Activated CD8-positive, alpha-beta memory T cell treated with anti-CD3 and anti-CD28 coated beads for 48 hours (primary cell): ENCODE measurements at regions not wholly inside any gene's neighbourhood (a gene's known extent, or its start where the extent isn't known, plus 50 kb on each side); places are given as distances from the start of the nearest gene placed in this dataset.
"Not testable (repeated sequence)": the region's sequence is repeated elsewhere in the genome, so short reads cannot be mapped to it uniquely, and the experiment has no call there.

ENCODE experiments used
- DNase-seq, 3 experiments: peaks; one replicate each; pipeline ENCODE4 v3.0.0-alpha.2; 2020; ENCODE audit warnings: low read depth in 2 of 3, low spot score in 2 of 3

DNA sequence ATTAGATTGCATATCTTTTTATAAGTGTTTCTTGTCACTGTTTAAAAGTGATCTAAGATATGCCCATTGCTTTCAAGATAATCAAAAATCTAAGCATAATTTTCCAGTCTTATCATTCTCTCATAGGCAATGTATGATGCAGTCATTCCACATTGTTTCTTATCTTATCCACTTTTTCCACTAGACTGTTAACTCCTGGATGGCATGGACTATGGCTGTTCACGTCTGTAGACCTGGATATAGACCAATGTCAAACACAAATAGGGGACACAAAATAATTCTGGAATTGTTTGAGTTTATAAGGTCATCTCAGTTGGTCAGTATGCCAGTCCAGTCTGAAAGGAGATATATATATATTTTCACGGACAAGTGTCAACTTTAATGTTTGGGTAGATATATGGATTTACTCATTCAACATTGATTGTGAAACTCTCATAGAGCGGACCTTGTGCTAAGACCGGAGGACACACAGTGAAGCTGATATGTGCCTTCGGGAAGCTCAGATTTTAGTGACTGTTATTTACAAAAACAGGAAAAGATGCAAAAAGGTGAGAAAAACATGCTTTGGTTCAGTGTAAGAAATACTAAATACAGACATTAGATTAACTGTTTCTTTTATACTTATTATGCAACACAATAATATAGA, 689.4 kb upstream of the SLC8A1 start:
- no peak for DNase-seq

DNA sequence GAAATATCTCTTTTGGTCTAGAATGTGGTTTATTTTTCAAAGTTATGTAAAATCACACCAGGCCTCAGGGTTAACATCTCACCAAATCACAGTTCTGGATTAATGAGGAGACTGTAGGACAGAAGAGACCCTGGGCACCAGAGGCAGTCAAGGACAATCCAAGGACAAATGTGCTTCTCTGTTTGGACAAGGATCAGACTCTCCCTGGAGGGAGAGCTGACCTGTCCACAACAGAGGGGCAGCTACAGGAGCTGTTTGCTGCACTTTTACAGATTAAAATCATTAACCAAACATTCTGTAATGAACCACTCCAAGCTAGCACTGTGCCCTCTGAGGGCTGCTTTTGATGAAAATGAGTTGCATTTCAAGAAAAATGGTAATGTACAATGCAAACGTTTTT, 690.6 kb upstream of the SLC8A1 start:
- DNase-seq, result no peak

DNA sequence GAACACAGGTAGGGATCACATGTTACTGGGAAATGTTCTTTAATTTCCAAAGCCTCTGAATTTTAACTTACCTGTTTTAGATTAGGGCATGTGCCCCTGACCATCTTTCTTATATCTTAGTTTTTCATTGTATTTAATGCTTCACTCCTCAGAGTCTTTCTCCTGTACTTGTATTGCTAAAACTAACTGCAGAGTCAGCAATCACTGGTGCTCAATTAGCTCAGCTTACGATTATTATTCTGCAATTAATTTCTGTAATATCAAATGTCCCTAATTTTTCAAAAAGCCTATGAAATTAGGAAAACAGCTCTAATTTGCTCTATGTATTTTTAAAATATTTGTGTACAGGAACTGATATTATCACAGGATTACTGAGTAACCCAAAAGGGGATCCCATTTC, 693.2 kb upstream of the SLC8A1 start:
- no peak for DNase-seq

DNA sequence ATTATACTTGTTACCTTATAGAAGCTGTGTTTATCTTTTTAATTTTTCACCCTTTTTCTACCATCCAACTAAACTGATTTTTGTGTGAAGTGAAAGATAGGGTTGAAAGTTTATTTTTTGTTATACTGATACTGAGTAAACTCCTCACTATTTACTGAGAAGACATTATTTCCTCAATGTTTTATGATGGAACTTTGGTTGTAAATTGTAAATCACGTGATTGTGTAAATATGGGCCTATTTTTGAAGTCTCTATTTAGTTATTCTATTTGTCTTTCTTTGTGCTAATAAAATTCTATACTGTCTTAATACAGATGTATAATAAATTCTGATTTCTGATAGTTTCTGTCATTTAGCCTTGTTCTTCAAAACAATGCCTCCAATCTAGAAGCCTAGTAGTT, 697.2 kb upstream of the SLC8A1 start:
- DNase-seq, result no peak

DNA sequence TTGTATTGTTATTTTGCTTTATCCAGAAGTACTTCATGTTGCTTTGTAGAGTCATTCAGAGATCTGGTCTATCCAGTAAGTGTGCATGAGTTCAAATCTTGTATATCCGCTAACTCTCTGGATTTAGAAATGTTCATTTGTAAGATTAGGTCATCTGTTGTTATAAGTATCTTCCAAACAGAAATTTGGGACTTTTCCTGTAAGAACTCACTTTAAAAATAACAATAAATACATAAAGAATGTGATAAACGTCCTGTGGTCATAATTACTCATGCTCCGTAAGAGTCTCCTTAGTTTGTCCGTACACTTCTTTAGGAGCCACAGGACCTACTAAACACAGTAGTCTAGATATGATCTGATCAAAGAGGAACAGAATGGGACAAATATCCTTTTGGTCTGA, 699.9 kb upstream of the SLC8A1 start:
- DNase-seq, result no peak

DNA sequence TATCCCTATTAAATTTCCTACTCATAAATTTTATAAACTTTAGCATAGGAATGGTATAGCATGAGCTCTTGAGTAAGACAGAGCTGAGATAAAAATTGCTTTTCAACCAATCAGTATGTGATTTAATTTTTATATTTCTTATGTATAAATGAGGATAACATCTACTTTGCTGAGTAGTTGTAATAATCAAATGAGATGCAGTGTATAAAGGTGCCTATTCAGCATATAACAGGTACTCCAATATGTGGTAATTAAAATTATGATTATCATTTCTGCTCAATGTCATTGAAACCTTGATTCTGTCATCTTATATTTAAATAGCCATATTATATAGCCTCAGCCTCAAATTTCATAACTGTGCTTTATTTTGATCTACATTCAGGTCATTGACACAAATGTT, 700.4 kb upstream of the SLC8A1 start:
- no peak for DNase-seq

DNA sequence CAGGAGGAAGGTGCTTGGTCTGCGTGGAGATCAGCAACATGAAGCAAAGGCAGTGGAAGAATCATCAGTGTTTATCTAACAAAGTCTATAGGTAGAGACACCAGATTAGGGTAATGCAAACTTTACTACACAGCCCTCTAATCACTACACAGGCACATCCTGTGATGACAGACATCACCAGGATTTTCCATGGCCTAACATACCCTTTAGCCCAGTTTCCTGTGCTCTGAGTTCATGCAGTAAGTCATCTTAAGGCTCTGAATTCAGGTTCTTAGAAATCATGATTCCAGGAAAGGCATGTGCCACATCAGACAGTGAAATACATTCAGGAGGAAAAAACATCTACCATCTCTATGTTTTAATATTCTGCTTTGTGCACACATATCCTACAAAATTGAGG, 708.5 kb upstream of the SLC8A1 start:
- DNase-seq, result no peak

DNA sequence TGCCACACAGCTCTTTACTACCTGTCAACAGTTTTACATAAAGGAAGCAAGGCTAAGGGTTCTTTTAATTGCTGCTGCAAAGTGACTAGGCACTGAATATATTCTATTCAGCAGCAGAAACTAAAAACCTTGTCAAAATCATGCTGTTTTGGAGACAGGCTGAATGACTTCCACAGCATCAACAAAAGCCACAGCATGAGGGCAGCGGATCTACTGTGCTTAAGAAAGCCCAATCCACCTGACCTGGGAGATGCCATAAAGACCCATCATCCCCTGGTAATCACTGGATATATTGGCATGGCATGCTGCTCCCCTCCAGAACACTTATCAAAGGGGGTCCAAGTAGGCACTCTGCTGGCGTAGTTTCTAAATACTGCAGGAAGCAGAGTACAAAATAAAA, 715.1 kb upstream of the SLC8A1 start:
- DNase-seq, result no peak

DNA sequence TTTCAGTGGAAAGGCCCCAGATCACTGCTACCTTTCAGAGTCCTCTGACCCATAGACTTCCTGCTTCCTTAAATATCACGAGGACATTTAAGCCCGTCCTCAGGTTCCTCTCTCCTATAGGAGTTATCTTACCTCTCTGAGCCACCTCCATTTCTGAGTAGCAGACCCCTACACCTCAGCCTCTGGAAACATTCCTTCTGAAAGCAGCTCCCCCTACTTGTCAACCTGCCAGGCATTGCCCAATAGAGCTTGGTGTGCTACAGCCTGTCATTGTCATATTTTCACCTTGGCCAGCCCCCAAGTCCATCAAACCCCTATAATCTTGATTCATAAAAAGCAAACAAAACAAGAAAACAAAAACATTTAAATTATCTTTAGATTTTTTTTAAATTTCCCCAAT, 717.9 kb upstream of the SLC8A1 start:
- no peak for DNase-seq

DNA sequence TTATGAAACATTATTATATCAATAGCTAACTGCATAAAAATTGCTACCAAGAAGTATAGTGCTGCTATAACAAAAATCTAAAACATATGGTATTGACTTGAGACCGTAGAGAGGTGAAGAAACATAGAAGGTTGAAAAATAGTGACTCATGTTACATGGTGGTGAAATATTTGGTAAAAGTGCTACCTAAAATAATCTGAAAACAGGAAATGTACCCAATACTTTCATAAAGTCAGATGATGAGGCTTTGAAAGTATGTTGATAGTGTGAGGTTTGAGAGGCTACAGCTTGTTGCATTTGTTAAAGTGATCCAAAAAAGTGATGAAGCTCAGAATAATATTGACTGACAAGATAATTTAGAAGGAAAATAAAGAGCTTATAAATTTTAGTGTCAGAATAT, 718.7 kb upstream of the SLC8A1 start:
- DNase-seq, result no peak

DNA sequence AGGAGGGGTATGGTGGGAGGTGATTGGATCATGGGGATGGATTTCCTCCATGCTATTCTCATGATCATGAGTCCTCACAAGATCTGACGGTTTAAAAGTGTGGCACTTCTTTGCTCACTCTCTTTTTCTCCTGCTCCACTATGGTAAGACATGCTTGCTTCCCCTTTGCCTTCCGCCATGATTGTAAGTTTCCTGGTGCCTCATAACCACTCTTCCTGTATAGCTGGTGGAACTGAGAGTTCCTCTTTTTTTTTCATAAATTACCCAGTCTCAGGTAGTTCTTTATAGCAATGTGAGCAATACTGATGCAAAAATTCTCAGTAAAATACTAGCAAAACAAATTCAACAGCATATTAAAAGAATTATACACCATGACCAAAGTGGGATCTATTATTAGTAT, 728.5 kb upstream of the SLC8A1 start:
- DNase-seq, result no peak

DNA sequence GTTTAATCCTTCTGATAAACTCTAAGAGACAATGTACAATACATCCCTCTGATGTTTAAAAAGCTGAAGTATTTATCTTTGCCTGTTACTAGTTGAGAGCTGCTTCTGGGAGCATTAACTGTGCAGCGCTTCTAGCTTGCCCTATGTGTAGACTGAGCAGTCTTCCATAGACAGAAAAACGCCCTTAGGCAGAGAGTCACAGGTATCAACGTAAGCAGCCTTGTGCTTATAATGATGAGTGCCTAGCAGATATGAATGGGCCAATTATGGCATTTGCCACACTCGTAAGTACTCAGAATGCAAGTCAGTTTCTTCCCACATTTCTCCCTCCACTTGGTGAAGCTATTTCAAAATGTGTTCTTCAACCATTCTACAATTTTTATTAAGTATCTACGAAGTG, 731.1 kb upstream of the SLC8A1 start:
- DNase-seq, result no peak

DNA sequence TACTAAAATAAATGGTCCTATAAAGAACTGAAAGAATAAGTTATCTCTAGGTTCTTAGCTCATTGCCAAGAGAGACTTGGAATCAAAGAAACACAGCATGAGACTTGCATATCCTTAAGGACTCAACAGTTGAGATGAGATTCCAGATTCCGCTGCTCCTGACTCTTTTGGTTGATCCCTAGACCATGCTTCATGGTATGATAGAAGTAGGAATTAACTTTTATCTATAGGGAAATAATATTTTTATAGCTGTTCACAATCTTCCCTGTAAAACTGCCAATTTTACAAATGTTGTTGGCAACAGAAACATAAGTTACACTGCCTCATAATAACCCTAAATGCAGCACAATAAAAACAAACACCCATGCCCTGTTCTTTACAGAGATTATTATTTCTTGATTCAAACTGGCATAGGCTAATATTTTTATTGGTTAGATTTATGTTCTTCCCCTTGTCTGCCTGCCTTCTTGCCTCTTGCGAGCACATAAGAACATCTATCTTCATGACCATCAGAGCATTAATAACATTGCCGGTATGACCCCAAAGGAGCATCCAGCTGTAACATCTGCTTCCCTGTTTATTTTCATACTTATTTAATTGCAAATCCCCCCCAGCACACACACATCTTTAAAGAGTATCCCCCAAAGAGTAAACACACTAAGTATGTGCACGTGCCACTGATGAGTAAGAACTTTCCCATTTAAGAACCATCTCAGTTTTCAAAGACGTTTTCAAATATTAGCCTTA, 735.7 kb upstream of the SLC8A1 start:
- no peak for DNase-seq

DNA sequence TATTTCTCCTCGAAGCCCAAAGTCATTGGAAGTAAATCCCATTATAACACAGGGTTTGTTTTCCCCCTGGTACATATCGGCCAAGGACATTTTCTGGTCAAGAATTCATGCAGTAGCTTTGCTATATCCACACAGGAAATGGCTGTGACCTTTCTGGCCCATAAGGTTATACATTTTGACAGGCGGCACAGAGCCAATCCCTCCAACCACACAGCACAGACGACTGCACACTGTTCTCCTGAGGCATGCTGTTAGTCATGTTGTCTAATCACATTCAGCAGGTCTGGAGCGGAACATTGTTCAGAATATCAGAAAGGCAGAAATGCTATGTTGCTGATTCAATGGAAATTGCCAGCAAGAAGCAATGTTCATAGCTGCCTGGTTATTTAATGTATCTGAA, 742.3 kb upstream of the SLC8A1 start:
- DNase-seq, result no peak

DNA sequence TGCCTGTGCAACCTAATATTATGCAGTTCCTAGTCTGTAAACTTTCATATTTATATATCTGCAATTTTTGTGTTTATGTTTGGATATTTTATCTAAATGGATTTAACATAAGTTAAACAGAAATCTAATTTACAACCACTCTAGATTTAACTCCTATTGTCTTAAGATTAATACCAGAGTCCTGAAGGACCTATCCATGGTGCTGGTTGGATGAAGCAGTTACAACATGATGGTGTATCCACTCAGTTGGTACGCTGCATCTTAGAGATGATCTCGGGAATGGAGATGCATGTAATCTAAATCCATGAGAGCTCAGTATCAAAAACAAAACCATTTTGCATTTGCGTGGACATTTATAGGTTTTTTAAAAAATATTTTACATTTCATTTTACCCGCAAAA, 745.9 kb upstream of the SLC8A1 start:
- DNase-seq, result no peak

DNA sequence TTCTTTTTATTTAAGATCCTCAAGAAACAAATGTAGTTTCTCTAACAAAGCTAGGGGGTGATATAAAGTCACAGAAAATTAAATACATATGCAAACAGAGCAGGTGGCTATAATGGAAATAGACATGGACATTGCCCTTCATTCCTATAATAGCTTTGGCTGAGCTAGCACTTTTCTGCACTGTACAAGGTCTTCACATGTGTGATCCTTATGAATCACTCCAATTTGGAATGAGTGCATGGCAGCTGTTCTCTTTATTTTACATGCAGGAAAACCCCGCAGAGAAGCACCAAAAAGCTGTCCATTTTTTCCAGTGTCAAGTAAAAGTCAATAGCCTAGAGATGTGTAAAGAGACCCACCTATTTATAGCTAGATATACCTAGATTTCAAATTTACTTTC, 747.4 kb upstream of the SLC8A1 start:
- no peak for DNase-seq

DNA sequence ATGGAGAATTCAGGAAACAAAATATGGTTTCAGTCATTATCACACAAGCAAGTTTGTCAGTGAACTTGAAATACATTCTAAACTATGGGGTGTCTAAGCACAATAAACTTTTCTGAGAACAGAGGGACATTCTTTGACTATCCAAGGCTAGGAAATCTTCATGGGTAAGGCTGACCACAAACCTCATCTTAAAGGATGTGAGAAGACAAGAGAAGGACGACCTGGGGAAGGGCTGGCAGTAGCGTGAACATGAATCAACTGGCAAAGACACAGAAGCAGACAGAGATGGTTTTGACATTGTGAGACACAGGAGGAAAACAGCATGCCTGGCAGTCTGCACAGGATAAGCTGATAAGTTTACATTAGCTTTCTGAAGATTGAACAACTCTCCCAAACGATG, 752.4 kb upstream of the SLC8A1 start:
- DNase-seq, result no peak

DNA sequence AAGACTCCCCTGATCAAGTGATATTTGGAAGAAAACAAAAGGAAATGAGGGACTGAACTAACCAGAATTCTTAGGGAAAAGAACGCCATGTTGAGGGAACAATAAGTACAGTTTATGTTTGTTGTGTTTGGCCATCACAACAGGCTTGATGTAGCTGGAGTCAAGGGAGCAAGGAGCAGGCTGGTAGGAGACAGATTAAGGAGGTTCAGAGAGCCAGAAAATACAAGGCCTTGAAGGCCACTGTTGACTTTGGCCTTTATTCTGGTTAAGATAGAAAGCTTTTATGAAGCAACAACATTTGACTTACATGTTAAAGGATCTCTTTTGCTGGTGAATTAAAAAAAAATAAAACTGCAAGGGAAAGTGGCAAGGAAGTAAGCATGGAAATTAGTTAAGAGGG, 754.1 kb upstream of the SLC8A1 start:
- DNase-seq, result no peak

DNA sequence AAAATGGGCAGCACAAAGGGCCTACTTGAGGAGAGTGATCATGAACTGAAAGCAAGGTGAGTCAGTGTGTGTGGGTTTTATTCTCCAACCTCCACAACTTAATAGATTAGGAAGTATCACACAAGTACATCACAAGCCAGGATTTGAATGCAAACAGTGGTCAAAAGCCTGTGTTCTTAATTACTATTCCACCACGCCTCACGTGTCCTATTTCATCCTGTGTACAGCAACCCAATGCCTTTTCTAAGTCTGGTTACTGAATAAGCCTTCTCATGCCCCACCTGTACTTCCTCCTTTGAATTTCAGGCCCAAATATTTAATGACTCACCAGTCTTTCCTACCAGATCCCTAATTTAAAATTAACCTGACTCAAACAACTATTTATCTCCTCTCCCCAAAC, 755.7 kb upstream of the SLC8A1 start:
- DNase-seq, result no peak

DNA sequence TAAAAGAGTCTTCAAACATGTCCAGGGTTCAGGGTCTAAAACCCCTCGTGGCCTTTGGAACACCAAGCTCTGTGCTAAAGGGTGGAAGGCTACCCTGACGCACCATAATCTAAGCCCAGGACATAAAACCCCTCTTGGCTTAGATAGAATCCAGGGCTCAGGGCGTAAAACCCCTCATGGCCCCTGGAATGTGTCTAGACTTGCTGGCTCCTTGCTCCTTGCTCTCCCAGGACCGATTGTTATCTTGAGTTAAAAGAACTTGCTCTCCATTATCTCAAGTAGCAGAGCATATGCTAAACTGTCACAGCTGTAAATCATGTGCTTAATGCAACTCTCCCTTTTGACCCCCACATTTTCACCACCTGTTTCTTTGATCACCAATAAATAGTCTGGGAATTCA, 758.1 kb upstream of the SLC8A1 start:
- DNase-seq, result not testable (repeated sequence)

DNA sequence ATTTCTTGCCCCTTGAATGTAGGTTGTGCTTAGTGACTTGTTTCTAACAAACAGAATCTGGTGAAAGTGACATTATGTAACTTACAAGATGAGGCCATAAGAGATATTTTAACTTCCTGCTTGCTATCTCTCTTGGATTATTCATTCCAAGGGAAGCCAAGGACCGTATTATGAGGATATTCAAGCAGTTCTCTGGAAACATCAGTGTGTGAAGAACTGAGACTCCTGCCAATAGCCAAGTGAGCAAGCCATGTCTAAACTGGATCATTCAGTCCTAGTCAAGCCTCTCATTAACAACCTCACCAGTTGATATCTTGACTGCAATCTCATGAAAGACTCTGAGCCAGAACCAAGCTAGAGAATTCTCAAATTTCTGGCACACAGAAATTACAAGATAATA, 765.1 kb upstream of the SLC8A1 start:
- no peak for DNase-seq

DNA sequence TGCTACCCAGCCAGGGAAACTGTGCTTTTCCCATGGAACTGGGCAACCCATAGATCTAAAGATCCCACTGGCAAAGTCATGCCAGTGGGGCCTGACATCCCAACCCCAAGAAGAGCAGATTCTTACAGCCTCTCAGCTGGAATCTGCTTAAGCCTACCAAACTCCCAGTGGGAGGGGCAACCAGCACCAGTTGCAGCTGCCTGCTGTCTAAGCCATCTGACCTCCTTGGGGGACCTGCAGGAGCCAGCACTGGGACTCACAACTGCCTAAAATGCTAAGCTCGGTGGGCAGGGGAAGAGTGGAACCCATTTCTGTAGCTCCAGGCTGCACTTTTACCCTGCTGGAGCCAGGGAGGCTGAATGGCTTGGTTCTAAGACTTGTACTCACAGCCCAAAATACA, 770.7 kb upstream of the SLC8A1 start:
- no peak for DNase-seq

DNA sequence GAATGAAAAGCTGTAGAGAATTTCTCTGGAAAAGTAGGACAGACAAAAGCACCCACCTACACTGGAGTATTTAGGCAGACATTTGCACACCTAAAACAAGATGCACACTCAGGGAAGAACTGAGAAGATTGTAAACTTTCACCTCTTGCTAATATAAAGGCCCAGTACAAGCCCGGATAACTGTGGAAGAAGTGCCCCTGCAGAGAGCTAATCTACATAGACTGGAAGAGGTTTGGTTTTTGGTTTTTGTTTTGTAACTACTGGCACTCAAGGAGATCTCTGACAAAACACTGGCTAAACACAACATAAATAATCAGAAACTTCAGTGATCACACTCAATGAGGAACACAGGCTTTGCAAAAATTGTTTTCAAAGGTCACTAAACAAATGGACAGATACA, 782.2 kb upstream of the SLC8A1 start:
- no peak for DNase-seq
